CD4-positive, alpha-beta T cell (primary cell): ENCODE measurements at regions not wholly inside any gene's neighbourhood (a gene's known extent, or its start where the extent isn't known, plus 50 kb on each side); places are given as distances from the start of the nearest gene placed in this dataset.
A peak's percentile ranks its signal among the peaks of the same experiment; 100 is the strongest.

ENCODE experiments used
- ATAC-seq: fragments of 200-7000 bp; cut with Tn5 transposase; one replicate; pipeline ENCODE4 v1.10.0; 2022; ENCODE audit warnings: mild to moderate bottlenecking; ENCODE audit not compliant: poor library complexity
- CTCF ChIA-PET: fragments of 350-600 bp; sonication (Branson Sonifier 250); formaldehyde crosslinking; loops from one replicate; lab custom pipeline; 2021; ENCODE audit warnings: antibody characterized with exemption, inconsistent platforms; lab: Charles Lee
- POLR2A ChIA-PET: fragments of 350-600 bp; sonication (Branson Sonifier 250); formaldehyde crosslinking; loops from one replicate; lab custom pipeline; 2021; ENCODE audit warnings: antibody characterized with exemption, inconsistent platforms; lab: Charles Lee
- DNase-seq, 14 experiments: peaks; one replicate each; pipeline ENCODE4 v3.0.0-alpha.2; 2013 to 2020; ENCODE audit warnings: mixed read lengths in 2 of 14
- H3K27ac ChIP-seq, 2 donors: one replicate each; pipeline versions ENCODE4 v1.5.1 to v1.7.0; 2013; ENCODE audit warnings: low read length in 2 of 2, low read depth in 1 of 2, mild to moderate bottlenecking in 1 of 2
- H3K27me3 ChIP-seq, 2 experiments: 1 replicate in 1 of 2; 2 replicates in 1 of 2; pipeline versions ENCODE4 v1.6.1 to v1.7.0; 2013; ENCODE audit warnings: low read length in 2 of 2, control low read depth in 1 of 2, mild to moderate bottlenecking in 1 of 2, moderate library complexity in 1 of 2; ENCODE audit not compliant: insufficient read depth in 2 of 2, control insufficient read depth in 1 of 2
- H3K36me3 ChIP-seq: one replicate; pipeline ENCODE4 v1.6.1; 2013; ENCODE audit warnings: low read length, control low read depth; ENCODE audit not compliant: insufficient read depth
- H3K4me1 ChIP-seq: one replicate; pipeline ENCODE4 v1.6.1; 2013; ENCODE audit warnings: low read length, control low read depth; ENCODE audit not compliant: insufficient read depth
- H3K4me3 ChIP-seq: one replicate; pipeline ENCODE4 v1.5.1; 2013; ENCODE audit warnings: mild to moderate bottlenecking, low read length, moderate library complexity
- H3K9me3 ChIP-seq, 2 experiments: 1 replicate in 1 of 2; 2 replicates in 1 of 2; pipeline versions ENCODE4 v1.6.1 to v1.7.0; 2013; ENCODE audit warnings: low read length in 2 of 2, mild to moderate bottlenecking in 2 of 2, control low read depth in 1 of 2, moderate library complexity in 1 of 2; ENCODE audit not compliant: control insufficient read depth in 1 of 2, insufficient read depth in 1 of 2
- H3K27ac Mint-ChIP-seq: one replicate; pipeline ENCODE4 v1.8.0; 2020; ENCODE audit warnings: mixed read lengths
- H3K27me3 Mint-ChIP-seq: one replicate; pipeline ENCODE4 v1.8.0; 2021; ENCODE audit warnings: mixed read lengths
- H3K36me3 Mint-ChIP-seq: one replicate; pipeline ENCODE4 v1.8.0; 2021; ENCODE audit warnings: low read depth, mixed read lengths
- H3K4me1 Mint-ChIP-seq: one replicate; pipeline ENCODE4 v1.8.0; 2021; ENCODE audit warnings: low read depth, mixed read lengths
- H3K4me3 Mint-ChIP-seq: one replicate; pipeline ENCODE4 v1.8.0; 2020; ENCODE audit warnings: mild to moderate bottlenecking, mixed read lengths
- H3K9me3 Mint-ChIP-seq: one replicate; pipeline ENCODE4 v1.8.0; 2020; ENCODE audit warnings: mixed read lengths
- intact Hi-C, 2 experiments: fragments of 100-400 bp; cut with DNase I in 1 of 2; cut with micrococcal nuclease in 1 of 2; formaldehyde crosslinking; loops; one replicate each; pipeline versions ENCODE4 v1.15.1 to v1.9.0; 2023 to 2025; cut with DNase I, micrococcal nuclease
- TF ChIP-seq, protein P1 (sequence below): fragments of 200-600 bp; IDR thresholded peaks from one replicate; pipeline ENCODE4 v1.8.0; 2022; ENCODE audit warnings: antibody characterized with exemption, mild to moderate bottlenecking

DNA sequence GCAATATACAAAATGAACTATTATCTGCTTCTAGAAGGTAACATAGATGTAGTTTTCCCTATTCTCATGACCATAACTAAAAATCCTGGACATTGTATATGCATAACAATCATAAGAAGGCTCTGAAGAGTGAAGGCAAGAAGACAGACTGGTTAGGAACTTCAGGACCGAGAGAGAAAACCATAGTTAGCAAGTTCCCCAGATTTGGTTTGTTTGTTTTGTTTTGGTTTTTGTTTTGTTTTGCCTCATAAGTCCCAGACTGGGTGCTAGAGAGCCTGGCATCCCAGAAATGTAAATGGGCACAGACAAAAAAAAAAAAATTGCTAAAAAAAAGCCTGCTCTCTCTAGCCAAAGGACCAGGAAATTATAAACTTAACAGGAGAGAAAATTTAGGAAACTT is 192.2 kb upstream of the FBXO11 start:
- H3K4me3 ChIP-seq, result no peak overlapping the region
- peaks cover 7% of the 10 kb centered on the region for H3K27me3 Mint-ChIP-seq
- no peak overlapping the region for H3K4me3 Mint-ChIP-seq
- ATAC-seq (no peak), DNase-seq (no peak)
- no peak overlapping the region for H3K27ac ChIP-seq
- CTCF ChIA-PET, result no interaction called here
- TF ChIP-seq, protein P1, sequence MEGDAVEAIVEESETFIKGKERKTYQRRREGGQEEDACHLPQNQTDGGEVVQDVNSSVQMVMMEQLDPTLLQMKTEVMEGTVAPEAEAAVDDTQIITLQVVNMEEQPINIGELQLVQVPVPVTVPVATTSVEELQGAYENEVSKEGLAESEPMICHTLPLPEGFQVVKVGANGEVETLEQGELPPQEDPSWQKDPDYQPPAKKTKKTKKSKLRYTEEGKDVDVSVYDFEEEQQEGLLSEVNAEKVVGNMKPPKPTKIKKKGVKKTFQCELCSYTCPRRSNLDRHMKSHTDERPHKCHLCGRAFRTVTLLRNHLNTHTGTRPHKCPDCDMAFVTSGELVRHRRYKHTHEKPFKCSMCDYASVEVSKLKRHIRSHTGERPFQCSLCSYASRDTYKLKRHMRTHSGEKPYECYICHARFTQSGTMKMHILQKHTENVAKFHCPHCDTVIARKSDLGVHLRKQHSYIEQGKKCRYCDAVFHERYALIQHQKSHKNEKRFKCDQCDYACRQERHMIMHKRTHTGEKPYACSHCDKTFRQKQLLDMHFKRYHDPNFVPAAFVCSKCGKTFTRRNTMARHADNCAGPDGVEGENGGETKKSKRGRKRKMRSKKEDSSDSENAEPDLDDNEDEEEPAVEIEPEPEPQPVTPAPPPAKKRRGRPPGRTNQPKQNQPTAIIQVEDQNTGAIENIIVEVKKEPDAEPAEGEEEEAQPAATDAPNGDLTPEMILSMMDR, result no peak
- no peaks in the 10 kb centered on the region for H3K36me3 ChIP-seq
- H3K9me3 Mint-ChIP-seq, result peaks cover 7% of the 10 kb centered on the region
- intact Hi-C loops, result no loop called here
- H3K27ac Mint-ChIP-seq, result no peak overlapping the region
- H3K4me1 Mint-ChIP-seq, result no peaks in the 10 kb centered on the region
- H3K36me3 Mint-ChIP-seq, result no peaks in the 10 kb centered on the region
- POLR2A ChIA-PET, result no interaction called here
- no peaks in the 10 kb centered on the region for H3K9me3 ChIP-seq
- H3K4me1 ChIP-seq, result no peaks in the 10 kb centered on the region
- no peaks in the 10 kb centered on the region for H3K27me3 ChIP-seq

DNA sequence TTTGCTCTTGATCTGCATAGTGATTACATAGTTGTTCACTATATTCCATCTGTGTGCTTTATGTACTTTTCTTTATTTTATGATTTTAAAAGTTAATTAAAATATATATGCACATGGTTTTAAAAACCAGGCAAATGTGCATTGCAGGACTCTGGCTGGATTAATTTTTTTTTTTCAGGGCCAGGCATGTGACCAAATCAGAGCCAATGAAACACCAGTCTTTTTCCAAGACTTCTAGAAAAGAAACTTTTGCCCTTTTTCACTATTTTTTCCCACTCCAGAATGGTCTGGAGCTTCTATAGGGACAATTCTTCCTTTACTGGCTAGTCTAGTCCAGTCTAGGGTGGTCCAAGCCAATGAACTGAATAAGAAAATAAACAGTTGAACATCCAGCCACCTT is 198.1 kb upstream of the FBXO11 start:
- ATAC-seq, result no peak
- Mint-ChIP-seq H3K36me3 (no peaks in the 10 kb centered on the region), H3K27ac (no peak overlapping the region), H3K4me3 (no peak overlapping the region), H3K9me3 (peaks cover 5% of the 10 kb centered on the region), H3K27me3 (no peaks in the 10 kb centered on the region), H3K4me1 (no peaks in the 10 kb centered on the region)
- DNase-seq, result no peak
- H3K27me3 ChIP-seq, result no peaks in the 10 kb centered on the region
- ChIA-PET POLR2A (interaction anchor here (0.8 kb wide), 1 partner anchor 198 kb away, joined by 3 read pairs; no protein-coding TSS in a partner anchor), CTCF (no interaction called here)
- intact Hi-C loops, result loop anchor here in 1 of 2 experiments (10.0 kb wide), 1 partner anchor 690 kb away; no protein-coding TSS in a partner anchor
- H3K36me3 ChIP-seq, result no peaks in the 10 kb centered on the region
- TF ChIP-seq, protein P1, result no peak
- H3K4me1 ChIP-seq, result peaks cover 8% of the 10 kb centered on the region
- H3K9me3 ChIP-seq, result no peaks in the 10 kb centered on the region
- H3K4me3 ChIP-seq, result no peak overlapping the region
- H3K27ac ChIP-seq, result no peak overlapping the region

DNA sequence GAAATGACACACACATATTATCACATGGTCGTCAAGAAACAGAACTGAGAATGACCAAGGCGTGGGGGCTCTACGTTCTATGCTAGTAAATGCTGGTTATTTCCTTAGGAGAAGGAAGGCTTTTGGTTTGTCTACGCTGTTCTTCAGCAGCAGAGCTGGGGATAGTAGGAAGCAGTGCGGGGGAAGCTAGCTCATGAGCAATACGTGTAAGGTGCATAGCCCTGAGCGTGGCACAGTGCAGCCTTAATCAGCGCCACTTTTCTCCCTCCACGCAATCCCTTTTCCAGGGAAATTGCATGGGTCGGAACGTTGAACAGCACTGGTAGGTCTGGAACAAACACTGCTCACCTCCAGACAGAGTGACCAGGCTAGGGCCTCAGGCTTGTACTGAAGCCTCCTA is 199.6 kb upstream of the FBXO11 start:
- ATAC-seq, result no peak
- no peaks in the 10 kb centered on the region for H3K9me3 Mint-ChIP-seq
- H3K4me1 Mint-ChIP-seq, result peaks cover under 1% of the 10 kb centered on the region
- H3K27ac ChIP-seq, result no peak overlapping the region
- ChIA-PET CTCF (interaction anchor here (1.8 to 2.0 kb wide), 2 partner anchors 248 to 313 kb away, joined by 5 to 6 read pairs; no protein-coding TSS in a partner anchor), POLR2A (interaction anchor here (1.6 kb wide), 1 partner anchor 198 kb away, joined by 5 read pairs; no protein-coding TSS in a partner anchor)
- H3K27me3 Mint-ChIP-seq, result no peaks in the 10 kb centered on the region
- intact Hi-C loops, result loop anchor here (1.0 to 10.0 kb wide), 6 partner anchors 199 to 769 kb away; no protein-coding TSS in a partner anchor
- no peak overlapping the region for H3K4me3 Mint-ChIP-seq
- no peaks in the 10 kb centered on the region for H3K36me3 Mint-ChIP-seq
- no peak overlapping the region for H3K4me3 ChIP-seq
- DNase-seq, result peak in 1 of 14 experiments; percentile 21
- no peak overlapping the region for H3K27ac Mint-ChIP-seq
- no peaks in the 10 kb centered on the region for H3K36me3 ChIP-seq
- TF ChIP-seq, protein P1, result no peak
- H3K9me3 ChIP-seq, result no peaks in the 10 kb centered on the region
- H3K27me3 ChIP-seq, result no peaks in the 10 kb centered on the region
- peaks cover 9% of the 10 kb centered on the region for H3K4me1 ChIP-seq
